ENCODE measurements at regions not wholly inside any gene's neighbourhood (a gene's known extent, or its start where the extent isn't known, plus 50 kb on each side); places are given as distances from the start of the nearest gene placed in this dataset.

DNA sequence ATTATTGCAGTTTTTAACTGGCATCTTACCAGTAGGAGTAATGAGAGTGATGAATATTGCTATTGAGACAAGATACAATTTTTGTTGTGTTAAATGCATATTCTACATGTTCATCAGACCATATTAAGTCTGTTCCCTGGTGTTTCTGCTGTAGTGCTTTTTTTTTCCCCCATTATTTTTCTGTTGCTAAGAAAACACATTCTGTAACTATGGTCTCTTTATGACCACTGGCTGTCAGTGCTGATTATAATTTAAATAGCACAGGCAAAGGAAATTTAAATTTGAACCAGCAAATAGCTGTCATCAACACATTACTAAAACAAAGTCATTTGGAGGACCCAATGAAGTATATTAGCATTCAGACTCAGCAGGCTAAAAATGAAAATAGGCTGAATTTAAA is 98.3 kb upstream of the ANKRD50 start:
- Mint-ChIP-seq H3K27ac (no peak overlapping the region), H3K27me3 (no peaks in the 10 kb centered on the region), H3K9me3 (peaks cover 14% of the 10 kb centered on the region), H3K4me3 (no peak overlapping the region), H3K36me3 (ENCODE audit: low read depth) (no peaks in the 10 kb centered on the region), H3K4me1 (no peaks in the 10 kb centered on the region)
- ATAC-seq (replicated peaks) = no peak

DNA sequence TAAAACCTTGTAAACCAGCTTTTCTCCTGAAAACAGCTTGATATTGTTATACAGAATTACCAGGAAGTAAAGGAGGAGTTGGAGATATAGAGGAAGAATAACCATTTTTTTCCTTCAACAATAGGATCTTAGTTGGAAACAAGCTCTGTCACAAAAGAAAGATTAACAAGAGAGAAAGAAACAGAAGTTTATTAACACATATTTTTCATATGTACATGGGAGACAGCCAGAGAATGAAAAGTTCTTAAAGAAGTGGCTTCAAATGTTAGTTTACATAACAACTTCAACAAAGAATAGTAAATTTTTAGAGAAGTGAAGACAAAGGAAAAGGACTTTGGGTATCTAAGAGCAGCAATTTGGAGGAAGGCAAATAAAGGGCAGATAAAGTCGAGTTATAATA is 94.9 kb upstream of the ANKRD50 start:
- Mint-ChIP-seq H3K4me3 (no peak overlapping the region), H3K27ac (no peak overlapping the region), H3K4me1 (no peaks in the 10 kb centered on the region), H3K9me3 (peaks cover 14% of the 10 kb centered on the region), H3K27me3 (no peaks in the 10 kb centered on the region), H3K36me3 (ENCODE audit: low read depth) (no peaks in the 10 kb centered on the region)
- no peak for ATAC-seq (replicated peaks)

DNA sequence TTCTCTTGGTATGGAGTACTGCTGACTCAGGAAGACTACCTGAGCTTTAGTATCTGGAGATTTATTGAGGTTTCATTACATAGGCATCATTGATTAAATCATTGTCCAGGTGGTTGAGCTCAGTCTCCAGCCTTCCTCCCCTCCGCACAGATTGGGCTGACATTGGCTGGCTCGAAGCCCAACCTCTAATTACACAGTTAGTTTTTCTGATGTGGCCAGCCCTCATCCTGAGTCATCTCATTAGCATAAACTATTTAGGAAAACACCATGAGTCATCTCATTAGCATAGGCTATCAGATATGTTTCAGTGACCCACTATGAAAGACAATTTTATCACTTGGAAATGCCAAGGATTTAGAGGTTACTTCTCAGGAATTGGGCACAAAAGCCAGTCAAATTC is 93.9 kb upstream of the ANKRD50 start:
- Mint-ChIP-seq H3K27me3 (no peaks in the 10 kb centered on the region), H3K4me1 (no peaks in the 10 kb centered on the region)
- peak; percentile 39 for ATAC-seq (replicated peaks)

DNA sequence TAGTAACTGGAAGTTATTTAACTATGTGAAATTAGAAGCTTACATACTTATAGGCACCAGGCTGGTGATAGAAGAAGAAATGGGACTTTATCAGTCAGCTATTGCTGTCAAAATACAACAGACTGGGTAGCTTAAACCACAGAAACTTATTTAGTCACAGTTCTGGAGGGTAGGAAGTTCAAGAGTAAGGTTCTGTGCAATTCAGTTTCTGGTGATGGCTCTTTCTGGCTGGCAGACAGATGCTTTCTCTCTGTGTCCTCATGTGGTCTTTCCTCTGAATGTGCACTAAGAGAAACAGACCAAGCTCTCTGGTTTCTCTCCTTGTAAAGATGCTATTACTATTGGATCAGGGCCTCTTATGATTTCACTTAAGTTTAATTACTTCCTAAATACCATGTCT is 92.1 kb upstream of the ANKRD50 start:
- H3K36me3 Mint-ChIP-seq (ENCODE audit: low read depth) = no peaks in the 10 kb centered on the region
- no peak overlapping the region for H3K4me3 Mint-ChIP-seq
- peaks cover 7% of the 10 kb centered on the region for H3K9me3 Mint-ChIP-seq
- H3K4me1 Mint-ChIP-seq = no peaks in the 10 kb centered on the region
- peak; percentile 40 for ATAC-seq (replicated peaks)
- H3K27ac Mint-ChIP-seq = no peak overlapping the region
- H3K27me3 Mint-ChIP-seq = no peaks in the 10 kb centered on the region

More for the DNA sequence above, 93.9 kb upstream of the ANKRD50 start:
- no peaks in the 10 kb centered on the region for H3K36me3 Mint-ChIP-seq (ENCODE audit: low read depth)
- H3K9me3 Mint-ChIP-seq = peaks cover 8% of the 10 kb centered on the region
- no peak overlapping the region for H3K27ac Mint-ChIP-seq
- H3K4me3 Mint-ChIP-seq = no peak overlapping the region

DNA sequence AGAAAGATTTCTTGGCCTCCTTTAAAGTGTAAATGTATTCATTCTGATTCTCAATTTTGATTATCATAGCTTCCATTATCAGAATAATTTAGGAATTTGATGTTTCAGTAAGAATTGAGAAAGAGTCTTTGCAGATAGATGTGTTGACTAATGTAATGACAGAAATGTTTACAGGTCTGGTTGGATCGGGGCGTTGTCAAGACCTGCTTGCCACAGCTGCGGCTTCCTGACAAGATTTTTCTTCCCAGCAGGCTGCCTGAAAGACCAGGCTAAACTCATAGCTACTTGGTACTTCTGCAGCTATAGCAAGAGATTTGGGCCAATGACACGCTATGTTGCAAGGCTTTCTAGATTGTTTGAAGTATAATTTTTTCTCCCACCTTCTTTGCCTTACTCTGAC is 91.5 kb upstream of the ANKRD50 start:
- Mint-ChIP-seq H3K27ac (no peak overlapping the region), H3K4me3 (no peak overlapping the region), H3K27me3 (no peaks in the 10 kb centered on the region), H3K9me3 (peaks cover 10% of the 10 kb centered on the region), H3K4me1 (no peaks in the 10 kb centered on the region), H3K36me3 (ENCODE audit: low read depth) (no peaks in the 10 kb centered on the region)
- no peak for ATAC-seq (replicated peaks)

DNA sequence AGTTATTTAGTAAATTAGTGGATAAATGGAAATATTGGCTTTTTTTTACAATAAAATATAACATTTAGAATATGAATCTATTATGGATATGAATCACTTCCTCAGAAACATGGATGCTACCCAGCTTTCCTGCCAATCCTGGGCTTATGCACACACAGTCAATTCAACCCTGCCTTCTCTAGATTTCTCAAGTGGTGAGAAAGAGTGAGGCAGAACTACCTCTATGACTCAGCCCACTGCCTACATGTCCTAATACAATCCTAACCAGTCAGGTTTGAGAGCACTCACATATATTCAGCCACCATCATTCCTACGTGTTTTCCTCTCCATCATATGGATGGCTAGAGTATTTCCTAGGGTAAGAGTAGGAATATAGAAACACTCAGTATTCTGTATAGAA is 91.1 kb upstream of the ANKRD50 start:
- Mint-ChIP-seq H3K4me1 (no peaks in the 10 kb centered on the region), H3K27me3 (no peaks in the 10 kb centered on the region), H3K36me3 (ENCODE audit: low read depth) (no peaks in the 10 kb centered on the region), H3K4me3 (no peak overlapping the region), H3K9me3 (peaks cover 10% of the 10 kb centered on the region), H3K27ac (no peak overlapping the region)
- peak; percentile 52 for ATAC-seq (replicated peaks)

DNA sequence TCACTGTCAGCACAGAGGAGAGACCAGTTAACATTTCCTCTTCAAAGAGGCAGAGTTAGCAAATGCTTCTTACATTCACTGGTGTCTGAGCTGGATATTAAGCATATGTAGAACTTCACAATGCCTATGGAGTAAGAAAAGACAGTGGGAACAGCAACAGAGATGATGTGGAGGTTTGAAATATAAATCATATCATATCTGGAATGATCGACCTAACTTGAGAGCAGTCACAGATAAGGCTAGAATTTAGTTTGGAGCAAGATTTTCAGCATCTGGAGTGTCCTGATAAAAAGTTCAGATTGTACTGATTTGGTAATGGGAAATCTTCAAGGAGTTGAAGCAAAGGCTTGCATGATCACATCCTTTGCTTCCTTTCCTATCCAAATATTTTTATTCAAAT is 90.5 kb upstream of the ANKRD50 start:
- no peak overlapping the region for H3K27ac Mint-ChIP-seq
- ATAC-seq (replicated peaks) = no peak
- no peaks in the 10 kb centered on the region for H3K4me1 Mint-ChIP-seq
- no peaks in the 10 kb centered on the region for H3K36me3 Mint-ChIP-seq (ENCODE audit: low read depth)
- no peak overlapping the region for H3K4me3 Mint-ChIP-seq
- no peaks in the 10 kb centered on the region for H3K27me3 Mint-ChIP-seq
- peaks cover 10% of the 10 kb centered on the region for H3K9me3 Mint-ChIP-seq

DNA sequence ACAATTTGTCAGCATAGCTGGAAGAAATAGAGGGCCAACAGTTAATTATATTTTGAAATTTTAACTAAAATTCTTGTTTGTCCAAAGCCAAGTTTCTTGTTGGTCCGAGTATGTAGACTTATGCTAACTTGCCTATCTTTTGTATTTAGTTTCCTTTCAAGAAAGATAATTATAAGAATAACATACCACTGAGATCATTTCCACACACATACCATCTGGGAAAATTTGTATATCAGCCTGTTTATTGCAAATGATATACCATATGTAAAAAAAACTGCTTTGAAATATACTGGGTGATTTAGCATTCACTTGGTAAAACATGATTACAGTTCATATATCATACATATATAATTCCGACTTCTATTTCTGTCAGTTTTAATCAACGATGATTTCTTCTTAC is 84.7 kb upstream of the ANKRD50 start:
- Mint-ChIP-seq H3K27me3 (no peaks in the 10 kb centered on the region), H3K4me1 (no peaks in the 10 kb centered on the region), H3K36me3 (ENCODE audit: low read depth) (no peaks in the 10 kb centered on the region), H3K9me3 (peaks cover 3% of the 10 kb centered on the region), H3K27ac (no peak overlapping the region), H3K4me3 (no peak overlapping the region)
- ATAC-seq (replicated peaks) = no peak

DNA sequence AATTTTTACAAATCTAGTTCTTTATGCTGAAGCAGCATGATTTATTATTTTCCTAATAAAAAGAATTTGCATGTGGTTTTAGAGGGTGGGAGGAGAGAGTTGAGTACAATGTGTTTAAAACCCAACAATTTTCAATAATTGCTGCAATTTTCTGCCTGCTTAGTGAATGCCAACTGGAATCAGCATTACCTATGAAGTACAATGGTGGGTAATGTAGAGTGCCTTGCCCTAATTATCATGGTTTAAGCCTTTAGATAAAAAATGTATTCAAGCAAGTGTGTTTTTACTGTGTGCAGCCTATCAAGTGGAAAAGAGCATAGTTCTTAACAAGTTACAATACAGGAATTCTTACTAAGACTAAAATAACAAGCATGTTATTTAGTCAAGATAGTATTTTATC is 77.9 kb upstream of the ANKRD50 start:
- Mint-ChIP-seq H3K4me1 (no peaks in the 10 kb centered on the region), H3K9me3 (no peaks in the 10 kb centered on the region), H3K27ac (no peak overlapping the region), H3K27me3 (no peaks in the 10 kb centered on the region), H3K36me3 (ENCODE audit: low read depth) (no peaks in the 10 kb centered on the region), H3K4me3 (no peak overlapping the region)
- no peak for ATAC-seq (replicated peaks)

DNA sequence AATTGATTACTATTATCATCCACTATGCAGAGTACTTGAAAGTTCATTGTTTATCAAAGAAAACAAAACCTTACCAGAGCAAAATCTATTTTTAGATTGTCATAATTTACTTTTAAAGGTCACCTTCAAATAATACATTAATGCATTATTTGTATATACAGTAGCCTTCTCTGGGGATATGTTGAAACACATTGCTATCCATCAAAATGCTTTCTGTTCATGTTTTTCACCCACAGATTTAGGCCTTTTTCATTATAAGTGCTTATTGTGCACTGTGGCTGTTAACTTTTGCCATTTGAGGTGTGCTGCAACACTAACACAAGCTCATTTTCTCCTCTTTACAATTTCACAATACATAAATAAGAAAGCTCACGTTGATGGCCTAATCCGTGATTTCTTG is 74.1 kb upstream of the ANKRD50 start:
- Mint-ChIP-seq H3K36me3 (ENCODE audit: low read depth) (no peaks in the 10 kb centered on the region), H3K4me1 (no peaks in the 10 kb centered on the region), H3K4me3 (no peak overlapping the region), H3K27me3 (no peaks in the 10 kb centered on the region), H3K9me3 (peaks cover 5% of the 10 kb centered on the region), H3K27ac (no peak overlapping the region)
- ATAC-seq (replicated peaks) = no peak

DNA sequence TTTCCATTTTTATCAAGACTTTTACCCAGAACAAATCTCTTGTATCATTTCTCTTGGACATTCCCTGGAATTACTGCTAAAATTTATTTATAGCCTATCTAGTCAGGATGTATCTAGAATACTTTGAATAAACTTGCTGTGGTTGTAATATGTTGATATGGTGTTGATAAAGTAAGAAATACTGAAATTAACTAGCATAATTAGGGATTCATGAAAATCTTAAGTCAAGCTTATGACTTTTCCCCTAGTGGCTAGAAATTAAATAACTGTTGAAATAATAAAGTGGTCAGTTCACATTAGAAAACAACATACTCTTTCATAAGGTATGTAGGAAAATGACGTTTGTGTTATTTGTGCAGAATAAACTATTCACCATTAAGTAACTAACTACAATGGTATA is 73.1 kb upstream of the ANKRD50 start:
- no peak for ATAC-seq (replicated peaks)
- Mint-ChIP-seq H3K36me3 (ENCODE audit: low read depth) (no peaks in the 10 kb centered on the region), H3K4me3 (no peak overlapping the region), H3K9me3 (peaks cover 5% of the 10 kb centered on the region), H3K27ac (no peak overlapping the region), H3K27me3 (no peaks in the 10 kb centered on the region), H3K4me1 (no peaks in the 10 kb centered on the region)

DNA sequence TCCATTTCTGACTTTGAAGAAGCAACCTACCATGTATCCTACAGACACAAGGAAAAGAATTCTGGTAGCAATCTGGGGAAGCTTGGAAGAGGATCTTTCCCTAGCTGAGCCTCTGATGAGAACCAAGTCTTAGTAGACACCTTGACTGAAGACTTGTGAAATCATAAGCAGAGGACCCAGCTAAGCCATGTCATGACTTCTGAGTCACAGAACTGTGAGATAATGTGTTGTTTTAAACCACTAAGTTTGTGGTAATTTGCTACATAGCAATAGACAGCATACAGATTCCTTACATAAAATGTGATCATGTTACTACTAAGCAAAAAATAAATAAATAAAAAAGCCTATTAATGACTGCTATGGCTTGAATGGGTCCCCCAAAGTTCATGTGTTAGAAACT is 71.3 kb upstream of the ANKRD50 start:
- no peak for ATAC-seq (replicated peaks)
- H3K27ac Mint-ChIP-seq = no peak overlapping the region

DNA sequence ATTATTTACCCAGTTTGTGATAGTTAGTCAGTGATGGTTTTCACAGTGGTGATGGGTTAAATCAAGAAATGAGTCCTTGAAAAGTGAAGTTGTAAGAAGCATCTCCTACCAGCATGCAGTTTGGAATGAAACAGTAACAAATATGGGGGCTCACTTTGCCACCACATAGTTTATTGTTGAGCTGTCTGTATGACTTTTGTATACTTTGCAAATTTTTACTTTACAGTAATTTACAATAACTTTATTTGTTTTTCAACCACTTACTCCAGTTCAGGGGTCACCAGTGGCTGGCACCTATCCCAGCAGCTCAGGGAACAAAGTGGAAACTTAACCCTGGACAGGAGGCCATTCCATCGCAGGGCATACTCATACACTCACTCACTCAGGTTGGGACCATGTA is 64.5 kb upstream of the ANKRD50 start:
- no peak for ATAC-seq (replicated peaks)
- H3K4me3 Mint-ChIP-seq = no peak overlapping the region
- H3K27me3 Mint-ChIP-seq = no peaks in the 10 kb centered on the region
- no peaks in the 10 kb centered on the region for H3K4me1 Mint-ChIP-seq
- peaks cover 3% of the 10 kb centered on the region for H3K9me3 Mint-ChIP-seq
- no peaks in the 10 kb centered on the region for H3K36me3 Mint-ChIP-seq (ENCODE audit: low read depth)
- no peak overlapping the region for H3K27ac Mint-ChIP-seq

More for the DNA sequence above, 71.3 kb upstream of the ANKRD50 start:
- Mint-ChIP-seq H3K36me3 (ENCODE audit: low read depth) (no peaks in the 10 kb centered on the region), H3K4me3 (no peak overlapping the region), H3K9me3 (peaks cover 5% of the 10 kb centered on the region), H3K27me3 (no peaks in the 10 kb centered on the region), H3K4me1 (no peaks in the 10 kb centered on the region)

DNA sequence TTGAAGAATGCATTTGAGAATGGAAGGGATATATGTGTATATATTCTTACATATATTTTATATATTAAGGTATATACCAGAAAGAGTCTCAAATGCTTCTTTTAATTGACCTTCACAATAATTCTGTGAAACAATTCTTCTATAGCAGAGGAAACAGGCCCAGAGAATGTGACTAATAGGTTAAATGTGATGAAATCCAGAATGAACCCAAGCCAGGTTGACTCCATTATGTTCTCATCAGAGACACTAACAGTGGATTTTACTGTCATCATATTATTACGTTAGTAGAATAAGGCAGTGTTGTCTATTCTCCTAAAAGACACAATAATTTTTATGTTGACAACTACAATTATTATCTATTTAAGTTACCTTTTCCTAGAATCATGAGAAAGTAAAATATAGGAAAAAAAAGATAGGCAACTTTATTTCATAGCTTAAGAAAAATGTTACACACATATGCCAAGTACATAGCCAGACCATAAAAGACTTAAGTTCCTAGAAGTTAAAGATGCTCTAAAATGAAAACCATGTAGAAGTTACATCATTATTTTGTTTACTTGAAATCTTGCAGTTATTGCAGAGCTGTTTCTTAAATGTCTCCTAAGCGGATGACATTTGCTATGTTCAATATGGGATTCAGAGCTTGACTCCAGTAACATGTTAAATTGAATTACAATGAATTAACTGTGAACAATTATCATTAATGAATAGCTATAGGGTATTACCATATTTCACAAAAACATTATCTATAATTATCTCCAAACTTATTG is 56.2 kb upstream of the ANKRD50 start:
- no peaks in the 10 kb centered on the region for H3K9me3 Mint-ChIP-seq
- no peak for ATAC-seq (replicated peaks)
- no peaks in the 10 kb centered on the region for H3K27me3 Mint-ChIP-seq
- H3K4me3 Mint-ChIP-seq = no peak overlapping the region
- H3K36me3 Mint-ChIP-seq (ENCODE audit: low read depth) = no peaks in the 10 kb centered on the region
- no peak overlapping the region for H3K27ac Mint-ChIP-seq
- H3K4me1 Mint-ChIP-seq = no peaks in the 10 kb centered on the region

DNA sequence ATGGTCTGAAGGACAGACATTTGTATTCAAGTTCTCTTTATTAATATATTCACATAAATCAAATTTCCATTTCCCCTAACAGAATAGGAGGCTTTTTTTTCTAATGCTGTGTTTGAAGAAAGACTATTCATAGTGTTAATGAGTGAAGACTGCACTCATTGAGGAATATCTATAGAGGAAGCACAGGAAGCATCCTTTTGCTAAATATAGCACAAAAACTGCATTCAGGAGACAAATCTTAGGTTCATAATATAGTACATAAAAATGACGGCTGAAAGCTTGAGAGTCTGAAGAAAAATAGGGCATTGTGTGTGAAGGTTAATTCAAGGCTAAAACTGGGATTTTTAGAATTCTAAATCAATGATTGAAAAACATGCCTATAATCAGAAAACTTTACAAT is 50.4 kb upstream of the ANKRD50 start:
- Mint-ChIP-seq H3K4me1 (no peaks in the 10 kb centered on the region), H3K9me3 (no peaks in the 10 kb centered on the region), H3K27ac (no peak overlapping the region), H3K4me3 (no peak overlapping the region), H3K27me3 (no peaks in the 10 kb centered on the region), H3K36me3 (ENCODE audit: low read depth) (no peaks in the 10 kb centered on the region)
- no peak for ATAC-seq (replicated peaks)
